ENCODE measurements at regions not wholly inside any gene's neighbourhood (a gene's known extent, or its start where the extent isn't known, plus 50 kb on each side); places are given as distances from the start of the nearest gene placed in this dataset.

GRCh38 chr7:17588730-17589129 is 290.3 kb downstream of the AHR start:
- Histone ChIP-seq H3K27ac (ENCODE audit: low read depth, low read length, poor library complexity, severe bottlenecking) (no peak overlapping the region), H3K4me3 (ENCODE audit: low read depth, low read length, poor library complexity, severe bottlenecking) (no peak overlapping the region), H3K4me2 (ENCODE audit: low read length) (no peak overlapping the region), H4K20me1 (ENCODE audit: insufficient read depth, low read length) (no peaks in the 10 kb centered on the region), H2AFZ (ENCODE audit: low read length) (no peak overlapping the region), H3K79me2 (ENCODE audit: insufficient read depth, low read depth, low read length) (no peaks in the 10 kb centered on the region), H3K36me3 (ENCODE audit: insufficient read depth, low read length) (no peaks in the 10 kb centered on the region), H3K4me1 (ENCODE audit: insufficient read depth, low read length, poor library complexity, severe bottlenecking) (no peaks in the 10 kb centered on the region), H3K9me3 (ENCODE audit: low read length) (no peaks in the 10 kb centered on the region), H3K9me2 (ENCODE audit: insufficient read depth, low read length) (no peaks in the 10 kb centered on the region)
- intact Hi-C loops (cut with micrococcal nuclease; ENCODE audit: unreplicated experiment), result no loop called here
- ChIA-PET POLR2A (no interaction called here), CTCF (ENCODE audit: unreplicated experiment) (no interaction called here)
- no TSS peak for BruUV-seq (replicated peaks)
- no peak for DNase-seq (ENCODE audit: low spot score)
- TF ChIP-seq CTCF (conservative IDR thresholded peaks at IDR 0.05; ENCODE audit: low read length), result no peak
- no peak for TF ChIP-seq EZH2phosphoT487 (IDR thresholded peaks at IDR 0.05; ENCODE audit: borderline replicate concordance, low read depth, low read length)

- CTCF ChIA-PET (ENCODE audit: unreplicated experiment), result no interaction called here
Observed at GRCh38 chr7:17589671-17590070, 291.2 kb downstream of the AHR start.

GRCh38 chr7:17590221-17590620 is 291.8 kb downstream of the AHR start:
- Histone ChIP-seq H2AFZ (ENCODE audit: low read length) (no peak overlapping the region), H4K20me1 (ENCODE audit: insufficient read depth, low read length) (no peaks in the 10 kb centered on the region), H3K79me2 (ENCODE audit: insufficient read depth, low read depth, low read length) (no peaks in the 10 kb centered on the region), H3K27ac (ENCODE audit: low read depth, low read length, poor library complexity, severe bottlenecking) (no peak overlapping the region), H3K4me3 (ENCODE audit: low read depth, low read length, poor library complexity, severe bottlenecking) (no peak overlapping the region), H3K4me2 (ENCODE audit: low read length) (no peak overlapping the region), H3K9me3 (ENCODE audit: low read length) (no peaks in the 10 kb centered on the region), H3K36me3 (ENCODE audit: insufficient read depth, low read length) (no peaks in the 10 kb centered on the region), H3K4me1 (ENCODE audit: insufficient read depth, low read length, poor library complexity, severe bottlenecking) (no peaks in the 10 kb centered on the region), H3K9me2 (ENCODE audit: insufficient read depth, low read length) (no peaks in the 10 kb centered on the region)
- ChIA-PET CTCF (ENCODE audit: unreplicated experiment) (no interaction called here), POLR2A (no interaction called here)
- BruUV-seq (replicated peaks), result no TSS peak
- TF ChIP-seq EZH2phosphoT487 (IDR thresholded peaks at IDR 0.05; ENCODE audit: borderline replicate concordance, low read depth, low read length) (no peak), CTCF (conservative IDR thresholded peaks at IDR 0.05; ENCODE audit: low read length) (no peak)
- intact Hi-C loops (cut with micrococcal nuclease; ENCODE audit: unreplicated experiment), result no loop called here
- no peak for DNase-seq (ENCODE audit: low spot score)

More at GRCh38 chr7:17589671-17590070, 291.2 kb downstream of the AHR start:
- no peaks in the 10 kb centered on the region for H3K36me3 ChIP-seq (ENCODE audit: insufficient read depth, low read length)
- intact Hi-C loops (cut with micrococcal nuclease; ENCODE audit: unreplicated experiment), result no loop called here
- H3K9me2 ChIP-seq (ENCODE audit: insufficient read depth, low read length), result no peaks in the 10 kb centered on the region
- no peaks in the 10 kb centered on the region for H3K4me1 ChIP-seq (ENCODE audit: insufficient read depth, low read length, poor library complexity, severe bottlenecking)
- TF ChIP-seq CTCF (conservative IDR thresholded peaks at IDR 0.05; ENCODE audit: low read length), result no peak
- TF ChIP-seq EZH2phosphoT487 (IDR thresholded peaks at IDR 0.05; ENCODE audit: borderline replicate concordance, low read depth, low read length), result no peak
- no peak overlapping the region for H3K4me2 ChIP-seq (ENCODE audit: low read length)
- BruUV-seq (replicated peaks), result no TSS peak
- no peak overlapping the region for H3K27ac ChIP-seq (ENCODE audit: low read depth, low read length, poor library complexity, severe bottlenecking)
- H3K9me3 ChIP-seq (ENCODE audit: low read length), result no peaks in the 10 kb centered on the region
- no peak overlapping the region for H2AFZ ChIP-seq (ENCODE audit: low read length)
- no peaks in the 10 kb centered on the region for H4K20me1 ChIP-seq (ENCODE audit: insufficient read depth, low read length)
- DNase-seq (ENCODE audit: low spot score), result no peak
- H3K4me3 ChIP-seq (ENCODE audit: low read depth, low read length, poor library complexity, severe bottlenecking), result no peak overlapping the region
- POLR2A ChIA-PET, result no interaction called here
- no peaks in the 10 kb centered on the region for H3K79me2 ChIP-seq (ENCODE audit: insufficient read depth, low read depth, low read length)

Measured in OCI-LY7 (cell line).